IgD-negative memory B cell (primary cell): ENCODE measurements at regions not wholly inside any gene's neighbourhood (a gene's known extent, or its start where the extent isn't known, plus 50 kb on each side); places are given as distances from the start of the nearest gene placed in this dataset.

ENCODE experiments used
- H3K27ac Mint-ChIP-seq, 3 donors: one replicate each; pipeline ENCODE4 v1.8.0; 2020 to 2022; ENCODE audit warnings: mild to moderate bottlenecking in 3 of 3, mixed read lengths in 3 of 3, moderate library complexity in 1 of 3
- H3K27me3 Mint-ChIP-seq: one replicate; pipeline ENCODE4 v1.8.0; 2021; ENCODE audit warnings: mixed read lengths
- H3K36me3 Mint-ChIP-seq: one replicate; pipeline ENCODE4 v1.8.0; 2020; ENCODE audit warnings: mild to moderate bottlenecking, mixed read lengths
- H3K4me1 Mint-ChIP-seq, 3 donors: one replicate each; pipeline ENCODE4 v1.8.0; 2020 to 2022; ENCODE audit warnings: mixed read lengths in 3 of 3, mild to moderate bottlenecking in 1 of 3
- H3K4me3 Mint-ChIP-seq, 4 donors: one replicate each; pipeline ENCODE4 v1.8.0; 2020 to 2022; ENCODE audit warnings: mild to moderate bottlenecking in 4 of 4, mixed read lengths in 4 of 4, moderate library complexity in 3 of 4
- H3K9me3 Mint-ChIP-seq, 3 donors: one replicate each; pipeline ENCODE4 v1.8.0; 2020 to 2021; ENCODE audit warnings: mixed read lengths in 3 of 3, mild to moderate bottlenecking in 1 of 3

DNA sequence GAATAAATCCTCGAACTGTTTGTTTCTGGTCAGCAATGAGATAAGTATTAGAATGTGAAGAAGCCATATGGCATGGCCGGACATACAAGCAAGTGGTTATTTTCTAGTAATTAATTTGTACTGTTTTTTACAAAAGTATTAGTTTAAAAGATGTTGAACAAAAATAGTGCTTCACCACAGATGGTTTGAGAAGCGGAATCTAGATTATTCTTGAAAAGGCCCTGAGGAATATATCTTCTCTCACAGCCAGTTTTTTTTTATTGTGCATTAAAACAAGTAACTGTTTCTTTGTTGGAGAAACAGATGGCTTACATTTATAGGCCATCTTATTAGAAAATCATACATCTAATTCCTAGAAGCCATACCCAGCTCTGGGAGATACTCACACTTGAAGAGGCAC is 153.3 kb downstream of the TMEM26 start:
- Mint-ChIP-seq H3K36me3 (no peaks in the 10 kb centered on the region), H3K27me3 (peaks cover 1% of the 10 kb centered on the region), H3K27ac (no peak overlapping the region), H3K4me1 (no peaks in the 10 kb centered on the region), H3K4me3 (no peak overlapping the region), H3K9me3 (peaks cover 3 to 15% (median 7%) of the 10 kb centered on the region in 3 donors)

DNA sequence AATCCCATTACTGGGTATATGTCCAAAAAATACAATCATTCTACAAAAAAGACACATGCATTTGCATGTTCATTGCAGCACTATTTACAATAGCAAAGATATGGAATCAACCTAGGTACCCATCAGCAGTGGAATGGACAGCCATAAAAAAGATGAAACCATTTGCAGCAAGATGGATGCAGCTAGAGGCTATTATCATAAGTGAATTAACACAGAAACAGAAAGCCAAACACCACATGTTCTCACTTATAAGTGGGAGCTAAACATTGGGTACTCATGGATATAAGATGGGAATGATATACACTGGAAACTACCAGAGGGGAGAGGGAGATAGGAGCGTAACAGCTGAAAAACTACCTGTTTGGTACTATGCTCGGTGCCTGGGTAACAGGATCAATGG is 154.0 kb downstream of the TMEM26 start:
- Mint-ChIP-seq H3K4me3 (no peak overlapping the region), H3K9me3 (peaks cover 3 to 15% (median 7%) of the 10 kb centered on the region in 3 donors), H3K27ac (no peak overlapping the region), H3K36me3 (no peaks in the 10 kb centered on the region), H3K4me1 (no peaks in the 10 kb centered on the region), H3K27me3 (peaks cover 1% of the 10 kb centered on the region)

DNA sequence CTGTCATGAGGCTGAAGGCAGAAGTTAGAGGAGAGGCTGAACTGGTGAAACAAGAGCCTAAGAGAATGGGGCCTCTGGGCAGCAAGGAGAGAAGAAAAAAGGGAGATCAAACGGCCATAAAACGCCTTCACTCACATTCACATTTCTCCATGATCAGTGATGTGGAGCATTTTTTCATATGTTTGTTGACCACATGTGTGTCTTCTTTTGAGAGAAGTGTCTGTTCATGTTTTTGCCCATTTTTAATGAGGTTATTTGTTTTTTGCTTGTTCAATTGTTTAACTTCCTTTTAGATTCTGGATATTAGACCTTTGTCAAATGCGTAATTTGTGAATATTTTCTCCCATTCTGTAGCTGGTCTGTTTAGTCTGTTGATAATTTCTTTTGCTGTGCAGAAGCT is 155.0 kb downstream of the TMEM26 start:
- Mint-ChIP-seq H3K9me3 (peaks cover 3 to 15% (median 7%) of the 10 kb centered on the region in 3 donors), H3K4me3 (no peak overlapping the region), H3K27ac (no peak overlapping the region), H3K36me3 (no peaks in the 10 kb centered on the region), H3K4me1 (no peaks in the 10 kb centered on the region), H3K27me3 (peaks cover 1% of the 10 kb centered on the region)

DNA sequence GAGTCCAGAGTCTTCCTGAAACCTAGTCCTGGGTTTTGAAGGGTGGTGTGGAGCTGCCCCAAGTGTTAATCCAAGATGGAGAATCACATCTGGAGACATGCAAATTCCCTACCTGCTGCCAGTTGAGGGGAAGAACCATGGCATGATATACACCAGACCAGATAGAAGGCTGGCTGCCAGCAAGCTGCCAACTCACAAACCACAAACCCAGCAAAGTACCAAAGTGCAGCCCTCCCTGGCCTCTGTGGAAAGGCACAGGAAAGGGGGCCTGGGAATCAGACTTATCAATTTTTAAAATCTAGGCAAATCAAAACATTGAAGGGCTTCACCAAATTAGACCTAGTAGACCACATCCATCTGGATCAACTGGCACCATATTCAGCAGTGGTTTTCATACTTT is 157.0 kb downstream of the TMEM26 start:
- Mint-ChIP-seq H3K36me3 (no peaks in the 10 kb centered on the region), H3K4me1 (no peaks in the 10 kb centered on the region), H3K9me3 (peaks cover 3 to 15% (median 7%) of the 10 kb centered on the region in 3 donors), H3K4me3 (no peak overlapping the region), H3K27me3 (peaks cover 1% of the 10 kb centered on the region), H3K27ac (no peak overlapping the region)

DNA sequence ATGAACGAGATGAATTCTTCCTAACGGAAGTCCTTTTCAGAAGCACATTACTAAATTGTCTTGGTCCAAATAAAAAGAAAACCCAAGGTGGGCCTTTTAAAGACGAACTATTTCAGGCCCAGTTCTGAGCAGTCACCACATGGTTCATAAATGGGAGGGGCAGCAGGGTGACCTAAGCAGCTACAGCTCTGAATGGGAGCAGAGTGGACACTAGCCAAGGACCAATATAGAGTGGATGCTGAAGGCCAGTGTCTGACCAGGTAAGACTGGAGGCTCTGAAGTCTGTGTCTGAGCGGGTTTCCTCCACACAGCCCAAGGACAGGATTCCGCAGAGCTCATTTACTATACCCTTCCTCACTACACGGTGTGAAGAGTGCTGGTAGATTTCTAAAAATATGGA is 159.1 kb downstream of the TMEM26 start:
- peaks cover 3 to 14% (median 7%) of the 10 kb centered on the region in 3 donors for H3K9me3 Mint-ChIP-seq
- H3K4me1 Mint-ChIP-seq, result no peaks in the 10 kb centered on the region
- H3K27me3 Mint-ChIP-seq, result peaks cover 1% of the 10 kb centered on the region
- H3K27ac Mint-ChIP-seq, result no peak overlapping the region
- peaks cover 1% of the 10 kb centered on the region for H3K36me3 Mint-ChIP-seq
- H3K4me3 Mint-ChIP-seq, result no peak overlapping the region

DNA sequence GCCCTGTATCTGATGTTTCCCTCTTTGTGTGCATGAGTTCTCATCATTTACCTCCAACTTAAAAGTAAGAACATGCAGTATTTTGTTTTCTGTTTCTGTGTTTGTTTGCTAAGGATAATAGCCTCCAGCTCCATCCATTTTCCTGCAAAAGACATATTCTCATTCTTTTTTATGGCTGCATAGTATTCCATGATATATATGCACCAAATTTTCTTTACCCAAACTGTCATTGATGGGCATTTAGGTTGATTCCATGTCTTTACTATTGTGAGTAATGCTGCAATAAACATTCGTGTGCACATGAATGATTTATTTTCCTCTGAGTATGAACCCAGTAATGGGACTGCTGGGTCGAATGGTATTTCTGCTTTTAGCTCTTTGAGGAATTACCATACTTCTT is 163.4 kb downstream of the TMEM26 start:
- H3K27me3 Mint-ChIP-seq, result no peaks in the 10 kb centered on the region
- no peak overlapping the region for H3K4me3 Mint-ChIP-seq
- no peak overlapping the region for H3K27ac Mint-ChIP-seq
- no peaks in the 10 kb centered on the region for H3K9me3 Mint-ChIP-seq
- H3K36me3 Mint-ChIP-seq, result peaks cover 1% of the 10 kb centered on the region
- peaks cover 13 to 14% (median 13%) of the 10 kb centered on the region in 3 donors for H3K4me1 Mint-ChIP-seq

DNA sequence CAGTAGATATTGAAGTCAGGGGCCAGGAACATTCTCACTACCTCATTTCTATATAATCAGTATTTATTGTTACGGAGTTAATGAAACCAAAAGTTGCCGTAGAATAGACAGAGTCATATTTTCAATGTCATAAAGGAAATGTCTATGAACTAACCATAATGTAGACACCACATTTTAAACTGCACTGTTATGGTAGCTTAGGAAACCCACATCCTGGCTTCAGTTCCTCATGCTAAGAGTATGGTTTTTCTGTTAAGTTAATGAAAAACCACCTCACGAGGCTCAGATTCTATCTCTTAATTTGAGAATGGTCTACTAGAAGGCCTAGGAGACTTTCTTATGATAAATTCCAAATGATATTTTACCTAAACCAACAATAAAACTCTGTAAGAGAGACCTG is 166.5 kb downstream of the TMEM26 start:
- H3K27ac Mint-ChIP-seq, result peak overlapping the region in 2 of 3 donors; percentile 12 to 26
- no peaks in the 10 kb centered on the region for H3K9me3 Mint-ChIP-seq
- peaks cover 13 to 18% (median 15%) of the 10 kb centered on the region in 3 donors for H3K4me1 Mint-ChIP-seq
- H3K27me3 Mint-ChIP-seq, result no peaks in the 10 kb centered on the region
- peaks cover 1% of the 10 kb centered on the region for H3K36me3 Mint-ChIP-seq
- peak overlapping the region in 2 of 4 donors; percentile 47 to 59 for H3K4me3 Mint-ChIP-seq

DNA sequence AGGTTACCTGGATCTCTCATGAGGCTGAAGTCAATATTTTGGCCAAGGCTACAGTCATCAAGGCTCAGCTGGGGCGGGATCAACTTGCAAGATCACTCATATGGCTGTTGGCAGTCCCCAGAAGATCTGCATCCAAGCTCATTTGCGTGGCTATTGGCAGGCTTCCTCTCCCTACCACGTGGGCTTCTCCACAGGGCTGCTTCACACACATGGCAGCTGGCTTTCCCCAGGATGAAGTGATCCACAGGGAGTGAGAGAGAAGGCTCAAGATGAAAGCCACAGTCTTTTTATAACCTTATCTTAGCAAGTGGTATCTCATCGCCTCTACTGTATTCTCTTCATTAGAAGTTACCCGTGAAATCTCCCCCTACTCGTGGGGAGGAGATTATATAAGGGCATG is 167.4 kb downstream of the TMEM26 start:
- H3K4me3 Mint-ChIP-seq, result no peak overlapping the region
- no peaks in the 10 kb centered on the region for H3K27me3 Mint-ChIP-seq
- peaks cover 1% of the 10 kb centered on the region for H3K36me3 Mint-ChIP-seq
- H3K4me1 Mint-ChIP-seq, result peaks cover 13 to 18% (median 15%) of the 10 kb centered on the region in 3 donors
- H3K9me3 Mint-ChIP-seq, result no peaks in the 10 kb centered on the region
- no peak overlapping the region for H3K27ac Mint-ChIP-seq

DNA sequence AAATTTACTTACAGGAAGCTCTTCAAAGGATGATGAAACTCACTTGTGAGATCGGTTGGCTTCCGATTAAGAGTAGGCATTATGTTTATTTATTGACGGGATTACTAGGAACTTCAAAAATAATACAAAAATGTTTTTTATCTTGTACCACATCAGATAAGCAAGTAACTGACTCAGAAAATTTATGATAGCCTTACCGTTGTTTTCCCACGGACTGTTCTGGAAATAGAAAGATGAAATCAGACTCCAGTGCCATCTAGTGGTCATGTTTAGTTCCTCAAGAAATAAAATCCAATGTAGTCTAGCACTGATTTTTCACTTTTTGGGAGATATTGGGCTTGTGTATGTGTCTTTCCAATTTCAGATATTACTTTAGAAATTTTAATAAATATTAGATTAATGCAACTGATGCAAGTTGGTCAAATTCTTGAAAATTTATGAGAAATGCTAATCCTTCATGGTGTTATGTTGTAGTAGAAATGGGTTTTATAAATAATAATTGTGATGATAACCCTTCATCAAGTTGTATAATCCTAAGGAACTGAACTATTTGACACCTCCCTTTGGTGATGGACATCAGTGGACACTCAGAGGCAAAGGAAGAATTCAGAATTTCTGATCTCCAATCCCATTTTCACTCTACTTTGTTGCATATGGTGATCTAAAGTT is 168.8 kb downstream of the TMEM26 start:
- no peaks in the 10 kb centered on the region for H3K36me3 Mint-ChIP-seq
- peak overlapping the region in 2 of 4 donors; percentile 64 to 67 for H3K4me3 Mint-ChIP-seq
- H3K9me3 Mint-ChIP-seq, result no peaks in the 10 kb centered on the region
- H3K27me3 Mint-ChIP-seq, result peaks cover 5% of the 10 kb centered on the region
- H3K27ac Mint-ChIP-seq, result no peak overlapping the region
- H3K4me1 Mint-ChIP-seq, result peaks cover 17 to 20% (median 18%) of the 10 kb centered on the region in 3 donors

DNA sequence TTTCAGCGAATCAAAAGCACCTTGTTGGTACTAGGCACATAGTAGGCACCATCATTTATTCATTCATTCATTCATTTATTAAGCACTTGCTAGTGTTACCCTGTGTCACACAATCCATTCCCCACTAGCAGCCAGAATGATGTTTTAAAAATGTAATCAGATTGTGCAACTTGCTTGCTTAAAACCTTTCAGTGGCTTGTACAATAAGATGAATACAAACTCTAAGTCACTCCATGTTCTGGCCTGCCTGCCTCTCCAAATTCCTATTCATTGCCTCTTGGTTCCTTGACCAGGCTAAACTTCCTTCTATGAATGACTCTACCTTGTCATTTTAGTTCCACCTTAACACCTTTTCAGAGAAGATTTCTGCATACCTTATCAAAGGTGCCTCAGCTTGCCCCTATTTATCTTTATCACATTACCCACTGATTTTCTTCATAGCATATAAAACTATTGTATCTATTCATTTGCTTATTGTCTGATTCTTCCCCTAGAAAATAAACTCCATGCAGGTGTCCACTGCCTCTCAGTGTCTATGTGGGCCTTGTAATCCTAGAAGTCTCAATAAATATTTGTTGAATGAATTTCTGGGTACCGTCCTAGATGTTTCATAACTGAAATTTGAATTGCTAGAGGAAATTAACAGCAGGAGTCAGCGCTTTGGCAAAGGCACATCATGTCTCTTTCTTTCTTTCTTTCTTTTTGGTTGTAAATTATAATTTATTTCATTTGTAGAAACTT is 169.5 kb downstream of the TMEM26 start:
- Mint-ChIP-seq H3K27me3 (peaks cover 7% of the 10 kb centered on the region), H3K4me3 (peak overlapping the region in 2 of 4 donors; percentile 64 to 67), H3K36me3 (no peaks in the 10 kb centered on the region), H3K9me3 (no peaks in the 10 kb centered on the region), H3K27ac (no peak overlapping the region), H3K4me1 (peaks cover 20 to 23% (median 21%) of the 10 kb centered on the region in 3 donors)

DNA sequence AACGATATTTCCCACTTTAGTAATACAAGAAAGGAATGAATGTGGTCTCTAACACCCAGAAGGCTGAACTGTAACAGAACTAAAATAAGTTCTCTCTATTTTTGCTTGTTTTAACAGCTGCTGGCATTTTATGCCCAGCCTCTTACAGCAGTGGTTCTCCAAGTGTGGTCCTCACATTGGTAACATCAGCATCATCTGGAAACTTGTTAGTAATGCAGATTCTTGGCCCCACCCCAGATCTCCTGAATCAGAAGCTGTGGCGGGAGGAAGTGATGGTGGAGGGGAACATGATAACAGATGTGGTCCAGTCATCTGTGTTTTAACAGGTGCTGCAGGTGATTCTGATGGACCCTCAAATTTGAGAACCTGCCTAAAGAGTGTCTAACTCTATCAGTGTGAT is 170.1 kb downstream of the TMEM26 start:
- Mint-ChIP-seq H3K4me3 (no peak overlapping the region), H3K27ac (no peak overlapping the region), H3K36me3 (no peaks in the 10 kb centered on the region), H3K4me1 (peaks cover 20 to 23% (median 21%) of the 10 kb centered on the region in 3 donors), H3K27me3 (peaks cover 7% of the 10 kb centered on the region), H3K9me3 (no peaks in the 10 kb centered on the region)

DNA sequence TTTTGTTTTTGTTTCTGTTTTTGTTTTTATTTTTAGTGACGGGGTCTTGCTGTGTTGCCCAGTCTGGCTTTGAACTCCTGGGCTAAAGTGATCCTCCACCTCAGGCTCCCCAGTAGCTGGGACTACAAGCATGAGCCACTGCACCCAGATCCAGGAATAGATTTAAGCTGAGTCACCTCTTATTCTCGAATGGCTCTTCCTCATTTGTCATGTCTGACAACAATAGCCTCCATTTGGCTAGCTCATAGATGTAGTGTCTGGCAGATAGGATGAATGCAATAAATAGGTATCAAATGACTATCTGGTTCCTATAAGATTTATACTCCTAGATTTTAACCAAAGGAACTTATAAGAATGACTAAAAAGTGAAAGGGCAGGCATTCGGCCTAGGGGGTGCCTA is 172.9 kb downstream of the TMEM26 start:
- no peaks in the 10 kb centered on the region for H3K9me3 Mint-ChIP-seq

DNA sequence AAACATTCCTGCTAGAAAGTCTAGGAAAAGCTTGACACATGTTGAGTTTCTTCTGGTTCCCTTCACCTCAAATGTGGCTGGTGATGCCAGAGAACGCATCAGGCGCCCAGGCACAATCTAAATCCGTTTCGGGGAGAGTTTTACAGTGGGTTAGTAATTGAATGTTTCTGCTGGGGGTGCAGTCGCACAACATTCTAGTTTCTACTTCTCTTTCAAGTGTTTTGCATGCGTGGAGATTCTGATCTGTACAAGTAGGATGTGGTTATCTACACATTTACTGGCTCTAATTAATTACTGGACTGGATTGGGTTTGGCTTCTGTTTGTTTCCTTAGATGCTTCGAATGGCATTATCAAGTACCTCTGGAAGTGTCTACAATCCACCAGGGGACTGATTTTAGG is 173.8 kb downstream of the TMEM26 start:
- Mint-ChIP-seq H3K27ac (no peak overlapping the region), H3K27me3 (peaks cover 8% of the 10 kb centered on the region), H3K4me3 (no peak overlapping the region), H3K9me3 (no peaks in the 10 kb centered on the region), H3K4me1 (peaks cover 6 to 9% (median 8%) of the 10 kb centered on the region in 3 donors), H3K36me3 (no peaks in the 10 kb centered on the region)

More for the DNA sequence above, 172.9 kb downstream of the TMEM26 start:
- no peak overlapping the region for H3K4me3 Mint-ChIP-seq
- H3K27me3 Mint-ChIP-seq, result peaks cover 8% of the 10 kb centered on the region
- H3K4me1 Mint-ChIP-seq, result peaks cover 6 to 9% (median 8%) of the 10 kb centered on the region in 3 donors
- H3K36me3 Mint-ChIP-seq, result no peaks in the 10 kb centered on the region
- H3K27ac Mint-ChIP-seq, result no peak overlapping the region

DNA sequence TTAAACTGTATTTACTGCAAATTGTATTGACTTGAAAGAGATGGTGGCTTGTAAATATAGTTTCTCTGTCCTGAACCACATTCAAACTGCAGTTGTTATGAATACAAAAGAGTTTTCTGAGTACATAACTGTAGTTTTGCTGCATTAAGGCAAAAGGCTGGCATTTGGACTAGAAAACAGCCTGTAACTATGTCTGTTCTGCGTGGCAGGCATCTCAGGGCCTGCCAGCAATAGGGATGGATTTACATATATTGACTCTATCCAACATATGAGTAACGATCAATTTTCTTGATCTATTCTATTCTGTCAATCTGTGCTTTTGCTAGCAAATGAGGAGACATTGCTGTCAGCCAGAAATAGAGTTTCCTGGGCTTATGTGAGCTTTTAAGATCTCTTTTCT is 174.6 kb downstream of the TMEM26 start:
- no peaks in the 10 kb centered on the region for H3K9me3 Mint-ChIP-seq
- no peak overlapping the region for H3K4me3 Mint-ChIP-seq
- peaks cover 5 to 7% (median 6%) of the 10 kb centered on the region in 3 donors for H3K4me1 Mint-ChIP-seq
- no peaks in the 10 kb centered on the region for H3K36me3 Mint-ChIP-seq
- H3K27ac Mint-ChIP-seq, result no peak overlapping the region
- peaks cover 8% of the 10 kb centered on the region for H3K27me3 Mint-ChIP-seq

DNA sequence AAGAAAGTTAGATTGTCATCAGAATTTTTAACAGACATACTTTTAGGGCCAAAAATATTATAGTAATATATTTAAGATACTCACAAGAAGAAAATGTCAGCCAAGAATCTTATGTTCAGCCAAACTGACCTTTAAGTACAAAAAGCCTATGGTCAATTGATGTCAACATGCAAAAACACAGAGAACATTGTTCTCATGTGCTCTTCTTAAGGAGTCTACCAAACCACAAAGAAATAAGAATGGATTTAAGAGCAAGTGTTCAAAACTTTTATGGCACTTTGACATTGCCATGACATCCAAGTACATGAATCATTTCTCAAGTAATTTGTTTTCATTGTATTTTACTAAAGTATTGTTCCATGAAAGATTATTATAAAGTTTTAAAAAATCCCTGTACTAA is 180.4 kb downstream of the TMEM26 start:
- Mint-ChIP-seq H3K4me3 (no peak overlapping the region), H3K4me1 (no peaks in the 10 kb centered on the region)

More for the DNA sequence above, 180.4 kb downstream of the TMEM26 start:
- Mint-ChIP-seq H3K9me3 (no peaks in the 10 kb centered on the region), H3K27ac (no peak overlapping the region), H3K27me3 (peaks cover 5% of the 10 kb centered on the region), H3K36me3 (no peaks in the 10 kb centered on the region)
